ENCODE measurements at regions not wholly inside any gene's neighbourhood (a gene's known extent, or its start where the extent isn't known, plus 50 kb on each side); places are given as distances from the start of the nearest gene placed in this dataset.

DNA sequence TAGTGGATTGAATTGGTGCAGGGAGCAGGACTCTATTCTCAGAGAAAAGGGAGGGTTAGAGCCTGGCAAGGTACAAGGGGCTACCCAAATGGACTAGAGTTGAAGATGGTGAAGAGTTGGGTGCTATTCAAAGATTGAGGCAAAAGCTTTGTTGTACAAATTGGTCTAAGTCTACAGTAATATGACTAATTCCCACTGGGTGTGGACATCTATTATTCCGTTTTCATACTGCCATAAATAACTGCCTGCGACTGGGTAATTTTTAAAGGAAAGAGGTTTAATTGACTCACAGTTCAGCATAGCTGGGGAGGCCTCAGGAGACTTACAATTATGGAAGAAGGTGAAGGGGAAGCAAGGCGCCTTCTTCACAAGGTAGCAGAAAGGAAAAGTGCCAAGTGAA, 266.3 kb downstream of the TPBG start:
- TF ChIP-seq POLR2A (IDR thresholded peaks at IDR 0.05): no peak
- TF ChIP-seq, protein P1, sequence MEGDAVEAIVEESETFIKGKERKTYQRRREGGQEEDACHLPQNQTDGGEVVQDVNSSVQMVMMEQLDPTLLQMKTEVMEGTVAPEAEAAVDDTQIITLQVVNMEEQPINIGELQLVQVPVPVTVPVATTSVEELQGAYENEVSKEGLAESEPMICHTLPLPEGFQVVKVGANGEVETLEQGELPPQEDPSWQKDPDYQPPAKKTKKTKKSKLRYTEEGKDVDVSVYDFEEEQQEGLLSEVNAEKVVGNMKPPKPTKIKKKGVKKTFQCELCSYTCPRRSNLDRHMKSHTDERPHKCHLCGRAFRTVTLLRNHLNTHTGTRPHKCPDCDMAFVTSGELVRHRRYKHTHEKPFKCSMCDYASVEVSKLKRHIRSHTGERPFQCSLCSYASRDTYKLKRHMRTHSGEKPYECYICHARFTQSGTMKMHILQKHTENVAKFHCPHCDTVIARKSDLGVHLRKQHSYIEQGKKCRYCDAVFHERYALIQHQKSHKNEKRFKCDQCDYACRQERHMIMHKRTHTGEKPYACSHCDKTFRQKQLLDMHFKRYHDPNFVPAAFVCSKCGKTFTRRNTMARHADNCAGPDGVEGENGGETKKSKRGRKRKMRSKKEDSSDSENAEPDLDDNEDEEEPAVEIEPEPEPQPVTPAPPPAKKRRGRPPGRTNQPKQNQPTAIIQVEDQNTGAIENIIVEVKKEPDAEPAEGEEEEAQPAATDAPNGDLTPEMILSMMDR (IDR thresholded peaks at IDR 0.05): no peak
